HT-29 (cell line): ENCODE measurements at regions not wholly inside any gene's neighbourhood (a gene's known extent, or its start where the extent isn't known, plus 50 kb on each side); places are given as distances from the start of the nearest gene placed in this dataset.

ENCODE experiments used
- DNase-seq: peaks from one replicate; pipeline ENCODE4 v3.0.0-alpha.2; 2015; ENCODE audit warnings: low spot score

GRCh38 chr16:8375232-8375587 lies 215.1 kb downstream of the TMEM114 start:
- DNase-seq: no peak

- DNase-seq: no peak
Measured at GRCh38 chr16:8374586-8375231, 215.6 kb downstream of the TMEM114 start.

- no peak for DNase-seq
Measured at GRCh38 chr16:8373676-8374431, 216.5 kb downstream of the TMEM114 start.

- DNase-seq: no peak
Measured at GRCh38 chr16:8372141-8372540, 218.2 kb downstream of the TMEM114 start.

GRCh38 chr16:8370374-8371270 lies 219.7 kb downstream of the TMEM114 start:
- peak; percentile 34 for DNase-seq

GRCh38 chr16:8358937-8359336 lies 231.4 kb downstream of the TMEM114 start:
- no peak for DNase-seq

- no peak for DNase-seq
Measured at GRCh38 chr16:8355675-8356074, 234.6 kb downstream of the TMEM114 start.

- DNase-seq: peak; percentile 4
Measured at GRCh38 chr16:8346294-8346693, 244.0 kb downstream of the TMEM114 start.

- no peak for DNase-seq
Measured at GRCh38 chr16:8342276-8342675, 248.0 kb downstream of the TMEM114 start.

GRCh38 chr16:8330761-8331160 lies 259.6 kb downstream of the TMEM114 start:
- DNase-seq: no peak

GRCh38 chr16:8326232-8326631 lies 264.1 kb downstream of the TMEM114 start:
- no peak for DNase-seq

- no peak for DNase-seq
Measured at GRCh38 chr16:8323153-8323552, 267.2 kb downstream of the TMEM114 start.

GRCh38 chr16:8320131-8320530 lies 270.2 kb downstream of the TMEM114 start:
- DNase-seq: no peak

- DNase-seq: no peak
Measured at GRCh38 chr16:8310816-8311215, 279.5 kb downstream of the TMEM114 start.

GRCh38 chr16:8310323-8310722 lies 280.0 kb downstream of the TMEM114 start:
- DNase-seq: no peak

- DNase-seq: no peak
Measured at GRCh38 chr16:8305201-8305600, 285.1 kb downstream of the TMEM114 start.

GRCh38 chr16:8299635-8300034 lies 290.7 kb downstream of the TMEM114 start:
- no peak for DNase-seq

- no peak for DNase-seq
Measured at GRCh38 chr16:8295513-8296237, 294.6 kb downstream of the TMEM114 start.

- DNase-seq: no peak
Measured at GRCh38 chr16:8293413-8293812, 296.9 kb downstream of the TMEM114 start.

- DNase-seq: no peak
Measured at GRCh38 chr16:8292271-8292670, 298.0 kb downstream of the TMEM114 start.

GRCh38 chr16:8286348-8286747 lies 304.0 kb downstream of the TMEM114 start:
- no peak for DNase-seq

- DNase-seq: no peak
Measured at GRCh38 chr16:8283195-8283594, 307.1 kb downstream of the TMEM114 start.
